OCI-LY3 (cell line): ENCODE measurements at regions not wholly inside any gene's neighbourhood (a gene's known extent, or its start where the extent isn't known, plus 50 kb on each side); places are given as distances from the start of the nearest gene placed in this dataset.

Experiments
- H2AFZ ChIP-seq: fragments of 200-600, 300-600 bp; shearing (Covaris generic); 2 replicates; pipeline ENCODE4 v1.6.0; 2014; ENCODE audit warnings: antibody characterized with exemption, low read depth, low read length
- H3K27ac ChIP-seq: fragments of 200-600, 300-600 bp; sonication (generic); 2 replicates; pipeline ENCODE4 v1.5.1; 2014; ENCODE audit warnings: mild to moderate bottlenecking, low read length, moderate library complexity, mixed read lengths
- H3K27me3 ChIP-seq: fragments of 200-600, 300-600 bp; sonication (generic); 2 replicates; pipeline ENCODE4 v1.6.1; 2014; ENCODE audit warnings: low read depth, low read length, mixed read lengths
- H3K36me3 ChIP-seq: fragments of 200-600, 300-600 bp; sonication (generic); replicated peaks from 2 replicates; pipeline ENCODE3; 2014; ENCODE audit warnings: low read depth, low read length, mixed read lengths
- H3K4me1 ChIP-seq: fragments of 300-600, 200-600 bp; sonication (generic); 2 replicates; pipeline ENCODE4 v1.6.1; 2014; ENCODE audit warnings: low read length, mixed read lengths
- H3K4me2 ChIP-seq: fragments of 200-600, 300-600 bp; sonication (generic); 2 replicates; pipeline ENCODE4 v1.6.1; 2014; ENCODE audit warnings: low read length, mixed read lengths
- H3K4me3 ChIP-seq: fragments of 300-600, 200-600 bp; sonication (generic); 2 replicates; pipeline ENCODE4 v1.5.1; 2014; ENCODE audit warnings: antibody characterized with exemption, mild to moderate bottlenecking, low read length, moderate library complexity
- H3K79me2 ChIP-seq: fragments of 300-600, 200-600 bp; shearing (Covaris generic); 2 replicates; pipeline ENCODE4 v1.6.1; 2014; ENCODE audit warnings: mild to moderate bottlenecking, low read length, mixed read lengths
- H3K9ac ChIP-seq: fragments of 300-600, 200-600 bp; shearing (Covaris generic); 2 replicates; pipeline ENCODE4 v1.6.0; 2014; ENCODE audit warnings: mild to moderate bottlenecking, low read length, moderate library complexity
- H3K9me3 ChIP-seq: fragments of 200-600, 300-600 bp; shearing (Covaris generic); 2 replicates; pipeline ENCODE4 v1.6.1; 2014; ENCODE audit warnings: low read length, mixed read lengths; ENCODE audit not compliant: insufficient read depth
- H4K20me1 ChIP-seq: fragments of 200-600, 300-600 bp; sonication (generic); 2 replicates; pipeline ENCODE4 v1.6.1; 2016; ENCODE audit warnings: low read length, mixed read lengths; ENCODE audit not compliant: insufficient read depth
- EZH2phosphoT487 ChIP-seq: fragments of 200-600 bp; shearing (Covaris generic); IDR thresholded peaks from 2 replicates; pipeline ENCODE4 v1.6.1; 2018; ENCODE audit warnings: antibody characterized with exemption, mixed run types, low read depth
- TF ChIP-seq, protein P1 (sequence below): fragments of 200-600, 300-600 bp; sonication (generic); IDR thresholded peaks from 2 replicates; pipeline ENCODE4 v1.5.1; 2014; ENCODE audit warnings: antibody characterized with exemption, low read length, low read depth

DNA sequence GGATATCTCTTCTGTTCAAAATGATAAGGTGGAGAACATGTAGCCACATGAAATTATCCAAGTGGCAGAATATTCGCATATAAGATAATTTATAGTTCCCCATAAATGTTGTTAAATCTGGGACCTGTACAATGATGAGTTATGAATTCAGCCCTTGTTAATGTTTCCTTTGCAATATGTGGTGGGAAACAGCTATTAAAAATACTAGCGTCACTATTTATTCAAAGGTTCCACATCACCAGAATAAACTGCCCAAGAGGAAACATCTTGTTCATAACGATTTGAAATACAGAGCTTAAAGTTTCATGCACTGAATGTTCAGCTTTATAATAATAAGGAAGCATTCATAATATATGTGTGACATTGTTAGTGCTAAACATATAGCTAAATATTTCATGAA, 223.9 kb upstream of the TCF4 start:
- Histone ChIP-seq H3K4me1 (peaks cover 13% of the 10 kb centered on the region), H3K79me2 (no peaks in the 10 kb centered on the region), H3K36me3 (no peaks in the 10 kb centered on the region), H2AFZ (no peak overlapping the region), H3K27me3 (no peaks in the 10 kb centered on the region), H3K9me3 (no peaks in the 10 kb centered on the region), H3K27ac (no peak overlapping the region), H4K20me1 (no peaks in the 10 kb centered on the region), H3K9ac (no peak overlapping the region), H3K4me3 (no peak overlapping the region), H3K4me2 (no peak overlapping the region)
- TF ChIP-seq, protein P1, sequence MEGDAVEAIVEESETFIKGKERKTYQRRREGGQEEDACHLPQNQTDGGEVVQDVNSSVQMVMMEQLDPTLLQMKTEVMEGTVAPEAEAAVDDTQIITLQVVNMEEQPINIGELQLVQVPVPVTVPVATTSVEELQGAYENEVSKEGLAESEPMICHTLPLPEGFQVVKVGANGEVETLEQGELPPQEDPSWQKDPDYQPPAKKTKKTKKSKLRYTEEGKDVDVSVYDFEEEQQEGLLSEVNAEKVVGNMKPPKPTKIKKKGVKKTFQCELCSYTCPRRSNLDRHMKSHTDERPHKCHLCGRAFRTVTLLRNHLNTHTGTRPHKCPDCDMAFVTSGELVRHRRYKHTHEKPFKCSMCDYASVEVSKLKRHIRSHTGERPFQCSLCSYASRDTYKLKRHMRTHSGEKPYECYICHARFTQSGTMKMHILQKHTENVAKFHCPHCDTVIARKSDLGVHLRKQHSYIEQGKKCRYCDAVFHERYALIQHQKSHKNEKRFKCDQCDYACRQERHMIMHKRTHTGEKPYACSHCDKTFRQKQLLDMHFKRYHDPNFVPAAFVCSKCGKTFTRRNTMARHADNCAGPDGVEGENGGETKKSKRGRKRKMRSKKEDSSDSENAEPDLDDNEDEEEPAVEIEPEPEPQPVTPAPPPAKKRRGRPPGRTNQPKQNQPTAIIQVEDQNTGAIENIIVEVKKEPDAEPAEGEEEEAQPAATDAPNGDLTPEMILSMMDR: no peak
- no peak for TF ChIP-seq EZH2phosphoT487

DNA sequence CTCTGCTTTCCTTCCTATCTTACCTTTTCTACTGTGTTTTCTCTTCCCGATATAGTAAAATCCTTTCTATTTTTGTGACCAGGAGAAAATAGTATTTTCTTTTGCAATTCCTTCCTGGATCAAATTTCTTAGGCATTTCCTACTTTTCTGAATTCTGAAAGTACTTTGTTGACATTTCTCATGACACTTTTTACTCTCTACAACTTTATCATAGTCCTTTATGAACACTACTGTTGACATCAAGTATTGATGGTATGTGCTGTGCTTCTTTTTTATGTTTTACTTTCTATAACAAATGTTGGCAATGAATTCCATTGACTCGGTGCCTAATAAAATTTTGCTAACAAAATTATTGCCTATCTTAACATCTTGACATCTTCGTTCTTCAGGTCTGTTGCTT, 217.7 kb upstream of the TCF4 start:
- H4K20me1 ChIP-seq: no peaks in the 10 kb centered on the region
- no peak overlapping the region for H3K4me3 ChIP-seq
- H3K4me2 ChIP-seq: no peak overlapping the region
- no peaks in the 10 kb centered on the region for H3K9me3 ChIP-seq
- no peaks in the 10 kb centered on the region for H3K27me3 ChIP-seq
- H3K36me3 ChIP-seq: no peaks in the 10 kb centered on the region
- TF ChIP-seq EZH2phosphoT487: no peak
- TF ChIP-seq, protein P1: no peak
- no peak overlapping the region for H3K27ac ChIP-seq
- no peak overlapping the region for H3K9ac ChIP-seq
- no peaks in the 10 kb centered on the region for H3K79me2 ChIP-seq
- H3K4me1 ChIP-seq: no peaks in the 10 kb centered on the region
- no peak overlapping the region for H2AFZ ChIP-seq

DNA sequence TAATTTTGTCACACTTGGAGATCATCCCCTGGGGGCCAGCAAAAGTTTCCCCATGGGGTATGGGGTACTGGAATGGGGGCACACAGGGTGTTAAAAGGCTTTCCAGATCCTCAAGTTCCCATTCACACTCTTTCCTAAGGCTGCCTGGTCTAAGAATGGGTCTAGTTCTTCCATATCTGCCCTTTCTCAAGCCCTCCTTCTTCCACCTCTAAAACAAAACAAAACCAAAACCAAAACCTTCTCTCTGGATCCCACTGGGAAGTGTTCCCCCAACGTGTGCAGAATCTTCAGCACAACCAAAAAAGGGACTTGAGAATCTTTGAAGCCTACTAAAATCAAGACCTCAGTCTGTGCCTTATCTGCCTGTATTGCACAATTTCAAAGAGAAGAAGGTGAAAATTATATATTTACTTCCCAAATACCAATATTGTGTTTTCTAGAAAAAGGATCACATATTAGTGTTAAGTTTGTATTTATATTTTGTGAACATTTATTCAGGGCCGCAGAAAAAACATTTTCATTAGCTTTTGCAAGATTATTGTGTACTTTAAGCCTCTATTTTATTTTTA, 207.2 kb upstream of the TCF4 start:
- Histone ChIP-seq H4K20me1 (no peaks in the 10 kb centered on the region), H3K9me3 (no peaks in the 10 kb centered on the region), H3K27ac (no peak overlapping the region), H3K4me3 (no peak overlapping the region), H3K79me2 (no peaks in the 10 kb centered on the region), H3K9ac (no peak overlapping the region), H3K4me2 (no peak overlapping the region), H3K4me1 (peaks cover 20% of the 10 kb centered on the region), H3K36me3 (no peaks in the 10 kb centered on the region), H2AFZ (no peak overlapping the region), H3K27me3 (no peaks in the 10 kb centered on the region)
- TF ChIP-seq EZH2phosphoT487: no peak
- TF ChIP-seq, protein P1: no peak

DNA sequence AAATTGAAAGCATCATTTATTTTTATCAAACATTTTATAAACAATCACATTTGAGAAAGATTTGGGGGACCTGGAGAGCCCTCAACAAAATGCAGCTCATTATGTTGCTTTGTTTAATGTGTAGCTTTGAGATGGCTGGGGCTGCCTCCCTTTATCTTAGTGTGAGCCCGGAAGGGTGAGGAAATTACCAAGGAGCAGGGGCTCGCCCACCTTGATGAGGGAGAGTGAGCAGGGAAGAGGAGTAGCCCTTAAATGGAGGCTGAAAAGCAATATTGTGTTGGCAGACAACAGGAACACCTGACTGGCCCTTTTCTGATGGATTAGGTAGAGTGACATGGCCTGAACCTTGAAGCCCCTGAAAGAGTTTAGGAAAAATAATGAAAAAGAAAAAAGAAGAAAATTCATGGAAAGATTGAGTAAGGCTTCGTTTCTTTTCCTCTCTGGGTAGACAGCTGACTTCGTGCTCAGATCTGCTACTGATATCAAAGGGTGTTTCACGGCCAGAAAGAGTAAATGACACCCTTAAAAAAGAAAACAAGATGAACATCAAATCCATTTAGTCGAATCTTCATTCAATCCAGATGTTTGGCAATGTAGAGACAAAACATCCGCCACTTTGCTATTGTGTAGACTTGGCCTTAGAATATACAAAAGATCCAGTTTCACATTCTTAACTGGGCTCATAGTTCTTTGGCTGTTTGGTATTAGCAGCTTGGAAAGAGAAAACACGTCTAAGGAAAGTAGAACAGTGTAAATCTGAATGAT, 206.5 kb upstream of the TCF4 start:
- no peak overlapping the region for H2AFZ ChIP-seq
- no peak overlapping the region for H3K9ac ChIP-seq
- H4K20me1 ChIP-seq: no peaks in the 10 kb centered on the region
- no peaks in the 10 kb centered on the region for H3K79me2 ChIP-seq
- no peak overlapping the region for H3K4me2 ChIP-seq
- peaks cover 5% of the 10 kb centered on the region for H3K36me3 ChIP-seq
- peaks cover 20% of the 10 kb centered on the region for H3K4me1 ChIP-seq
- peaks cover 5% of the 10 kb centered on the region; the same call in 1 of the 2 replicates for H3K9me3 ChIP-seq
- H3K27me3 ChIP-seq: no peaks in the 10 kb centered on the region
- H3K4me3 ChIP-seq: no peak overlapping the region
- no peak for TF ChIP-seq EZH2phosphoT487
- TF ChIP-seq, protein P1: no peak
- no peak overlapping the region for H3K27ac ChIP-seq
